ENCODE measurements at regions not wholly inside any gene's neighbourhood (a gene's known extent, or its start where the extent isn't known, plus 50 kb on each side); places are given as distances from the start of the nearest gene placed in this dataset.
"Not testable (repeated sequence)": the region's sequence is repeated elsewhere in the genome, so short reads cannot be mapped to it uniquely, and the experiment has no call there.

DNA sequence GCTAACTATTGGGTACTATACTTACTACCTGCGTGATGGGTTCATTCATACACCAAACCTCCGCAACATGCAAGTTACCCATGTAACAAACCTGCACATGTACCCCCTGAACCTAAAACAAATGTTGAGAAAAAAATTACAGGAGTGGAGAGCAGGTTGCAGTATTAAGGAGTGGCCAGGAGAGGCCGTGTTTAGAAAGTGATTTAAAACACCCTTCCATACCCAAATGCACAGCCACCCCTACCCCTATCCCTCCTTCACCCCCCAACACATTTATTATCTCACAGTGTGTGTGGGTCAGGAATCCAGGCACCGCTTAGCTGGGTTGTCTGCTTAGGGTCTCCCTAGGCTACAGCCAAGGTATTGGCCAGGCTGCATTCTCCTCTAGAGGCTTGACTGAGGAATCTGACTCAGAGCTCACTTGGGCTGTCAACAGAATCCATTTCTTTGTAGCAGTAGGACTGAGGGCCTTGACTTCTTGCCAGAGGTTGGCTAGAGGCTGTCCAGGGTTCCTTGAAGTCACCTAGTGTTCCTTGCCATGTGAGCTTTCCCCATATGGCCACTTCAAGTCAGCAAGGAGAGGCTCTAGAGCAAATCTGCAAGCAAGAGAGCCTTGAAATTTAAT lies 115.3 kb upstream of the NBPF8 start:
- H3K4me2 ChIP-seq (ENCODE audit: control insufficient read depth, insufficient read depth); CTCF ChIA-PET; H3K9me3 ChIP-seq (replicated peaks; ENCODE audit: control insufficient read depth, insufficient read depth, low read length); BruUV-seq (replicated peaks); DNase-seq (ENCODE audit: low read depth, low spot score); H3K27me3 ChIP-seq (replicated peaks in 1 of 2; ENCODE audit: control insufficient read depth in 2 of 2, insufficient read depth in 2 of 2, low read length in 1 of 2); RAD21 ChIA-PET (ENCODE audit: unreplicated experiment); intact Hi-C loops (cut with micrococcal nuclease; ENCODE audit: unreplicated experiment); H3K9ac ChIP-seq (ENCODE audit: control insufficient read depth, insufficient read depth, low read length); POLR2A ChIA-PET; SMC1A ChIA-PET (ENCODE audit: uncharacterized antibody, unreplicated experiment); H3K27ac ChIP-seq (ENCODE audit: control insufficient read depth, insufficient read depth); in situ Hi-C loops (cut with MboI); H3K79me2 ChIP-seq (ENCODE audit: control insufficient read depth, insufficient read depth, low read length); H3K4me1 ChIP-seq (ENCODE audit: control insufficient read depth, insufficient read depth, low read length); H4K20me1 ChIP-seq (ENCODE audit: control insufficient read depth, insufficient read depth); H3K4me3 ChIP-seq; H2AFZ ChIP-seq (ENCODE audit: control insufficient read depth, low read depth, low read length); H3K36me3 ChIP-seq (ENCODE audit: control insufficient read depth in 2 of 2, insufficient read depth in 2 of 2, low read length in 1 of 2); FAIRE-seq: not testable (repeated sequence)
- 94% methylated on average over 2 of the region's 4 CpGs for WGBS (ENCODE audit: insufficient coverage, insufficient replicate concordance, low lambda C conversion rate, missing lambda C conversion rate)
- ATAC-seq, result peak; percentile 72

DNA sequence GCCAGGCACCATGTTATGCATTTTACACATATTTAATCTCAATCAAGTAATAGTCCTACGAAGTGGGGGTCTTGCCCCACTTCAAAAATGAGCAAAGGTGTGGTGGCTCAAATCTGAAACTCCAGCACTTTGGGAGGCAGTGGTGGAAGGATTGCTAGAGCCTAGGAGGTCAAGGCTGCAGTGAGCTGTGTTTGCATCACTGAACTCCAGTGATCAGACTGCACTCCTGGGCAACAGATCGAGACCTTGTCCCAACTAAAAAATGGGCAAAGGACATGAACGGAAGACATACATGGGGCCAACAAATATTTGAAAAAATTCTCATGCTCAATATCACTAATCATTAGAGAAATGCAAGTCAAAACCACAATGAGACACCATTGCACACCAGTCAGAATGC lies 116.3 kb upstream of the NBPF8 start:
- WGBS (ENCODE audit: insufficient coverage, insufficient replicate concordance, low lambda C conversion rate, missing lambda C conversion rate), result no CpG with 5 or more reads among the region's 3 CpGs
- in situ Hi-C loops (cut with MboI); CTCF ChIA-PET; BruUV-seq (replicated peaks); H3K4me3 ChIP-seq; H2AFZ ChIP-seq (ENCODE audit: control insufficient read depth, low read depth, low read length); intact Hi-C loops (cut with micrococcal nuclease; ENCODE audit: unreplicated experiment); H4K20me1 ChIP-seq (ENCODE audit: control insufficient read depth, insufficient read depth); SMC1A ChIA-PET (ENCODE audit: uncharacterized antibody, unreplicated experiment); H3K4me1 ChIP-seq (ENCODE audit: control insufficient read depth, insufficient read depth, low read length); POLR2A ChIA-PET; H3K9me3 ChIP-seq (replicated peaks; ENCODE audit: control insufficient read depth, insufficient read depth, low read length); ATAC-seq; FAIRE-seq; H3K79me2 ChIP-seq (ENCODE audit: control insufficient read depth, insufficient read depth, low read length); H3K9ac ChIP-seq (ENCODE audit: control insufficient read depth, insufficient read depth, low read length); H3K27ac ChIP-seq (ENCODE audit: control insufficient read depth, insufficient read depth); RAD21 ChIA-PET (ENCODE audit: unreplicated experiment); DNase-seq (ENCODE audit: low read depth, low spot score); H3K4me2 ChIP-seq (ENCODE audit: control insufficient read depth, insufficient read depth); H3K27me3 ChIP-seq (replicated peaks in 1 of 2; ENCODE audit: control insufficient read depth in 2 of 2, insufficient read depth in 2 of 2, low read length in 1 of 2); H3K36me3 ChIP-seq (ENCODE audit: control insufficient read depth in 2 of 2, insufficient read depth in 2 of 2, low read length in 1 of 2): not testable (repeated sequence)

- H3K9me3 ChIP-seq (replicated peaks; ENCODE audit: control insufficient read depth, insufficient read depth, low read length); H3K4me2 ChIP-seq (ENCODE audit: control insufficient read depth, insufficient read depth); H3K4me1 ChIP-seq (ENCODE audit: control insufficient read depth, insufficient read depth, low read length); DNase-seq (ENCODE audit: low read depth, low spot score); BruUV-seq (replicated peaks); SMC1A ChIA-PET (ENCODE audit: uncharacterized antibody, unreplicated experiment); H3K9ac ChIP-seq (ENCODE audit: control insufficient read depth, insufficient read depth, low read length); intact Hi-C loops (cut with micrococcal nuclease; ENCODE audit: unreplicated experiment); CTCF ChIA-PET; H3K79me2 ChIP-seq (ENCODE audit: control insufficient read depth, insufficient read depth, low read length); H3K27ac ChIP-seq (ENCODE audit: control insufficient read depth, insufficient read depth); RAD21 ChIA-PET (ENCODE audit: unreplicated experiment); ATAC-seq; in situ Hi-C loops (cut with MboI); FAIRE-seq; H2AFZ ChIP-seq (ENCODE audit: control insufficient read depth, low read depth, low read length); H3K4me3 ChIP-seq; H3K27me3 ChIP-seq (replicated peaks in 1 of 2; ENCODE audit: control insufficient read depth in 2 of 2, insufficient read depth in 2 of 2, low read length in 1 of 2); POLR2A ChIA-PET; H3K36me3 ChIP-seq (ENCODE audit: control insufficient read depth in 2 of 2, insufficient read depth in 2 of 2, low read length in 1 of 2); H4K20me1 ChIP-seq (ENCODE audit: control insufficient read depth, insufficient read depth): not testable (repeated sequence)
- WGBS (ENCODE audit: insufficient coverage, insufficient replicate concordance, low lambda C conversion rate, missing lambda C conversion rate), result no CpG with 5 or more reads among the region's 3 CpGs
These were observed 117.4 kb upstream of the NBPF8 start for GRCh38 chr1:120297345-120297953.

GRCh38 chr1:120290105-120290504 lies 113.8 kb upstream of the SEC22B start:
- DNase-seq (ENCODE audit: low read depth, low spot score); BruUV-seq (replicated peaks); H3K79me2 ChIP-seq (ENCODE audit: control insufficient read depth, insufficient read depth, low read length); intact Hi-C loops (cut with micrococcal nuclease; ENCODE audit: unreplicated experiment); FAIRE-seq; POLR2A ChIA-PET; H2AFZ ChIP-seq (ENCODE audit: control insufficient read depth, low read depth, low read length); H4K20me1 ChIP-seq (ENCODE audit: control insufficient read depth, insufficient read depth); H3K36me3 ChIP-seq (ENCODE audit: control insufficient read depth in 2 of 2, insufficient read depth in 2 of 2, low read length in 1 of 2); in situ Hi-C loops (cut with MboI); SMC1A ChIA-PET (ENCODE audit: uncharacterized antibody, unreplicated experiment); H3K4me1 ChIP-seq (ENCODE audit: control insufficient read depth, insufficient read depth, low read length); H3K9me3 ChIP-seq (replicated peaks; ENCODE audit: control insufficient read depth, insufficient read depth, low read length); H3K9ac ChIP-seq (ENCODE audit: control insufficient read depth, insufficient read depth, low read length); ATAC-seq; CTCF ChIA-PET; H3K27ac ChIP-seq (ENCODE audit: control insufficient read depth, insufficient read depth); RAD21 ChIA-PET (ENCODE audit: unreplicated experiment); H3K4me3 ChIP-seq; H3K27me3 ChIP-seq (replicated peaks in 1 of 2; ENCODE audit: control insufficient read depth in 2 of 2, insufficient read depth in 2 of 2, low read length in 1 of 2); H3K4me2 ChIP-seq (ENCODE audit: control insufficient read depth, insufficient read depth): not testable (repeated sequence)
- WGBS (ENCODE audit: insufficient coverage, insufficient replicate concordance, low lambda C conversion rate, missing lambda C conversion rate), result no CpG with 5 or more reads among the region's 3 CpGs
